ENCODE measurements at regions not wholly inside any gene's neighbourhood (a gene's known extent, or its start where the extent isn't known, plus 50 kb on each side); places are given as distances from the start of the nearest gene placed in this dataset.

- TF ChIP-seq ZNF274 (IDR thresholded peaks at IDR 0.05; ENCODE audit: borderline replicate concordance, extremely low read depth, low read length): no peak
- TF ChIP-seq KDM4A (IDR thresholded peaks at IDR 0.05; ENCODE audit: low read depth, low read length, severe bottlenecking): no peak
These were observed 865.2 kb upstream of the DDX18 start (continued) for GRCh38 chr2:116949249-116949648.
